ENCODE measurements at regions not wholly inside any gene's neighbourhood (a gene's known extent, or its start where the extent isn't known, plus 50 kb on each side); places are given as distances from the start of the nearest gene placed in this dataset.
"Not testable (repeated sequence)": the region's sequence is repeated elsewhere in the genome, so short reads cannot be mapped to it uniquely, and the experiment has no call there.

DNA sequence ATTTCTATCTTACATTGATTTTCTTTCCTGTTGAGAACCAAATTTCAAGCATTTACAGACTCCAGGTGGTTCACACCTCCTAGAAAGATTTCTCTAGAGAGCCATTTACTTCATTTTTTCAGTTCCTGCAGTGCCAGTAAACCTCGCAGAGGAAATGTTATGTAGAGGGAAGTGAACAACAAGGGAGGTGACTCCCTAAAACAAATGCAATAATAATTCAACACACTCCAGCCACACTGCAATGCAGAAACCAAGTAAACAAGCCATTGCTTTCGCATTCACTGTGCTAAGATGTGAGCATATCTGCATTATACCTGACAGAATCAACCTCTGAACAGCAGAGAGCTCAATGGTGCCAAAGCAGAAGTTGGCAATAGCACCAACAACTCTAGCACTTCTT is 215.1 kb downstream of the RBM26 start:
- DNase-seq, result no peak

DNA sequence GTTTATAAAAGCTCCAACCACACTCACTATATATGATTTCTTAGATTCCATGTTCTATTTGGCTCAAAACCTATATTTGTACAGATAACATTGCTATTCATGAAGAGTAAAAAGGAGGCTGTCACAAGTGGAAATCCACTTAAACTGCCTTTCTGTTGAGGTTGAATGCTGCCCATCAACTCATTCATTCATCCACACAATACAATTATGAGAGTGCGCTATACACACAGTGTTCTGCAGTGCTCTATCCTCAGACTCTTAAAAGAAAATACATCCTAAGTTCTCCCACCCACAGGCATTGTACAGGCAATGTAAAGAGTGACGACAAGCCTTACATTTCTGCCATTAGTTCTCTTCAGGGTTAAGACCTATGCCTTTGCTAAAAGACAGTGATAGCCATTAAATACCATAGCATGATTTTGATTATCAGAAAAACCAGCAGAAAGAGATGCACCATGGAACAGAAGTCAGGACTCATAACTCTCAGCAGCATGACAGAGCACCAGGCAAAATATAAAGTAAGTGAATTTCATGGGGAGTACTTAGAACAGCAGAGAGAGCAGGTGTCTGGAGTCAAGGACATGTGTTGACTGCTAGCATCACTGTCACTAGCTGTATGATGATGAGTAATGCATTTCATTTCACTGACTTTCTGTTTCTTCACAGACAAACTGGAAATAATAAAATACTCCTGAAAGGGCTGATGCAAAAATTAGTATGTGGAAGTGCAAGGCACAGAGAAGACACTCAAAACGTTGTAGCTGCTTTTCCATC is 218.0 kb downstream of the RBM26 start:
- DNase-seq, result no peak

DNA sequence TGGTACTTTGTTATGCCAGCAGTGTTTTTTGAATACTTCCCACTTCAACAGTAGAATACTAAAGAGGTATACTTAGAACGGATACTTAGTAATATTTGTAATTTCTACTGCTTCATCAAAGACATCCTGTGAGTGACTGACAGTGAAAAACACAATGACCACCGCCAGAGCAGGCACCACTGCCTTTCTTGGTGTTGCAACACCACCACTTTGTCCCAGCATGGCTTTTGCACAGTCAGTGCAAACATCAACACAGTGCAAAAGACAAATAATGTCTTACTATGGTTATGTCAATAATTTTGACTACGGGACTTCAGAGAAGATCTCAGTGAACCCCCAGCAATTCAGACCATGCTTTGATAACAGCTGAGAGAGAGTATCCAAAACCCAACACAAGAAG is 220.5 kb downstream of the RBM26 start:
- DNase-seq, result no peak

DNA sequence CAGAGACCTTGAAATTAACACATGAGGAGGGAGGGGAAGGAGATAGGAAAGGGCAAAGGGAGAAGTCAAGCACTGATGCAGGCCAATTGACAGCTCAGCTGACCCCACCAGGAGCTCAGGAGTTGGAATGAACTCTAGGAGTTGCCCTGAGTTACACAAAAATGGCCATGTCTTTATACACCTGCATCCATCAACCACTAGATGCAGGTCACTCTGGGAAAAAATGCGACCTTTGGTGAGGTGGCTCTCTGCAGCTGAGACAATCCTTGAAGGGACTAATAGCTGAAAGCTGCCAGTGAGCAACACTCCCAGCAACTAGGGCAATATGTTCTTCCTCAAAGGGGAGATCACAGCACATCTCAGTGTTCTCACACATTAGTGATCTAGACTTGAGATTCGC is 222.8 kb downstream of the RBM26 start:
- no peak for DNase-seq

DNA sequence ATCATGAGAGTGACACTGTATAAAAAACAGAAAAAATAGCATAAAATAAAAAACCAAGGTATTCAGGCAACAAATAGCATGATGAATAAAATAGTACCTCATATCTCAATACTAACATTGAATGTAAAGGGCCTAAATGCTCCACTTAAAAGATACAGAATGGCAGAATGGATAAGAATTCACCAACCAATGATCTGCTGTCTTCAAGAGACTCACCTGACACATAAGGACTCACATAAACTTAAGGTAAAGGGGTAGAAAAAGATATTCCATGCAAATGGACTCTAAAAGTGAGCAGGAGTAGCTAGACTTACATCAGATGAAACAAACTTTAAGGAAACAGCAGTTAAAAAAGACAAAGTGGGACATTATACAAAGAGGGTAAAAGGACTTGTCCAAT is 232.4 kb downstream of the RBM26 start:
- not testable (repeated sequence) for DNase-seq

DNA sequence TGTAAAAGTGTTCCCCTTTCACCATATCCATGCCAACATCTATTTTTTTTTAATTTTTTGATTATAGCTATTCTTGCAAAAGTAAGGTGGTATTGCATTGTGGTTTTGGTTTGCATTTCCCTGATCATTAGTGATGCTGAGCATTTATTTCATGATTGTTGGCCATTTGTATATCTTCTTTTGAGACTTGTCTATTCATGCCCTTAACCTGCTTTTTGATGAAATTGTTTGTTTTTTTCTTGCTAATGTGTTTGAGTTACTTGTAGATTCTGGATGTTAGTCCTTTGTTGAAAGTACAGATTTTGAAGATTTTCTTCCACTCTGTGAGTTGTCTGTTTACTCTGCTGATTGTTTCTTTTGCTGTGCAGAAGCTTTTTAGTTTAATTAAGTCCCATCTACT is 233.1 kb downstream of the RBM26 start:
- not testable (repeated sequence) for DNase-seq

DNA sequence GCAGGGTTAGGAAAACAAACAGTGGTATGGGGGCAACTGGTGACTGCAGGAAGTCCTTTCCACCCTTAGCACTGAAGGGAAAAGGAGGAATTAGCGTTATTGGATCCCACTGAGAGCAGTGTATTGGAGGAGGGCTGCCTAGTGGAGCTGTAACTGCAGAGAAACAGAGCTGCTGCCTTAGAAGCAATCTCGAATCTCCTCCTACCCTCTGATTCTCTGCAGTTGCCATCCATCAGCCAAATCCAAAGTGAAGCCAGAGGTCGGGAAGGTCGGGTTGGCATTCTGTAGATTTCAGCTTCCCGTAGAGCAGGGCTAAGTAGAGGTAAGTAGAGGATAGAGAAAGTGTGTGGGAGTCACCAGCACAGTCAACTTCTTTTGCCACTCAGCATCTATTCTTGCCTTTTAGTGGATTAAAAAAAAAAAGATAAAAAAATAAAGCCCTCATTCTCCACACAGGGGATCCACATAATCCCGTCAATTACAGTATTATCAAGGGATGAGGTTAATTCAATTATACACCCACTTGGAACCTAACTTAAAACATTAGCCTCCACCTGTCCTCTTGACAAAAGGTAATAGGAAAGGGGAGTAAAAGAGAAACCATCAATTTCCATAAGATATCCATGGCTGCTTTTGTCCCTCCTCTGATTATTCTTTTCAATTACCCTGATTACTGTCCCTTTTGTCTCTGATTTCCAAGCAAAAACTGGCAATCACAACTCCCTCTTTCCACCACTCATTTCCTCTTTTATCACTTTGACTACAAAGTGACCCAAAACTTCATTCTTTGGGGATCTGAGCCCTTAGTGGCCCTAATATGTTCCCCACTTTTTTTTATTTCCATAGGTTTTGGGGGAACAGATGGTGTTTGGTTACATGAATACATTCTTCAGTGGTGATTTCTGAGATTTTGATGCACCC is 234.7 kb downstream of the RBM26 start:
- DNase-seq, result no peak

DNA sequence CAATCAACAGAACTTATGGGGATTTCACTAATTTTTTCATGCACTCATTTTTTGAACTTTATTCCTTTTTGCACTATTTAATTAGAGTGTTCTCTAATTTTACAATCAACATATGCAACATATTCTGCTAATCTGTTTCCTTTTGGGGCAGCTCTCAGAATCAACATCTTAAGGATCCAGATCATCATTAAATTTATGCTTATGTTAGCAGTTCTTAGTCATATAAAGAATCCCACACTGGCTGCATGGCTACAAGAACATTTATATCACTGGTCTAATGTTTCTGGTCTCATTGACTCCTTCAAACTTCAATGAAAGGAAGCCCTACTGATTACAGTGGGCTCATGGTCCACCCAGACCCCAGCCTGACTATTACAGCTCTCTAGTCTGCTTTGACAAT is 245.2 kb downstream of the RBM26 start:
- DNase-seq, result no peak

DNA sequence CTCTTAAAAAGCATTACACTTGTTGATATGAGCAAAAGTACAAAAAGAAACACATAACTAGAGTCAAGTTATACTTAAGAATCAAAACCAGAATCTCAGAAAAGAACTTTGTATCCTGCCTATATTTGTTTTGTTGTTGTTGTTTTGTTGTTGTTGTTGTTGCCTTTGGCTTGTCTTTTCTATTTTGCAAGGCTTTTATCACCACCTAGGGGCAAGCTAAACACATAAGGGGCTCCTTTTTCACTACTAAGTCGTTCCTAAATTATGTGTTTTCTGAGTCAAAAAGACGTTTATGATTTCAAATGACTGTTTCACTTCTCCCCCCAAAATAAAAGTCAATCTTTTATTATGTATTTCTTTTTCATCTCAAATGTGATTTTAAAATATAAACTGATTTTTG is 250.2 kb downstream of the RBM26 start:
- no peak for DNase-seq

DNA sequence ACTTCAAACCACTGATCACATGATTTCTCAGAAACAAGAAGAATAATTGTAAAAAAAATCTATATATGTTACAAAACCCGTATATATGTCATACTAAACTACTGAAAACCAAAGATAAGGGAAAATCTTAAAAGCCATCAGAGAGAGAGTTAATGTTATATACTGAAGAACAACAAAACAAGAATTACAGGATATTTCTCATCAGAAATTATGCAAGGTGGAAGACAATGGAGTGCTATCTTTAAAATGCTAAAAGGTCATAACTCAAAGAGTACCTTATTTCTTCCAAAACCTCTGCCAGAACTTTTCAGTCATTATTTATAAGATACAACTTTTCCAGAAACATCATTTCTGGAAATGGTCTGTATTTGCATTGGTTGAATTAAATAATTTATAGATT is 256.8 kb downstream of the RBM26 start:
- no peak for DNase-seq

DNA sequence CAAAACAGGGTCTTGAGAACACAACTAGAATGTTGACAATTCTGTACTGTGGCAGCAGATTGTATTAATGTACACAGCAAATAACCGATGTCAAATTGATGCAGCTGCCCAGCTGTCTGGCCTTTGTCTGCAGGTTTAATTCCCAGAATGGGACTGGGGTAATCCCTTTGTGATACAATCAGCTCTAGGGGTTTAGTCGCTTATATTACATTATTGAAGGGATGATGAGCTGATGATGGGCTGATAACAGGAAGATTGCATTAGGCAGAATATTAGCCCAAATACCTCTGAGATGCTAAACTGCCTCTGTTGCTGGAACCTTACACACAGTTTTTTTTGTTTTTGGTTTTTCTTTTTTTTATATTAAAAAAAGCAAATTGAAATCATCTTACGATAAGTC is 265.0 kb downstream of the RBM26 start:
- DNase-seq, result no peak

DNA sequence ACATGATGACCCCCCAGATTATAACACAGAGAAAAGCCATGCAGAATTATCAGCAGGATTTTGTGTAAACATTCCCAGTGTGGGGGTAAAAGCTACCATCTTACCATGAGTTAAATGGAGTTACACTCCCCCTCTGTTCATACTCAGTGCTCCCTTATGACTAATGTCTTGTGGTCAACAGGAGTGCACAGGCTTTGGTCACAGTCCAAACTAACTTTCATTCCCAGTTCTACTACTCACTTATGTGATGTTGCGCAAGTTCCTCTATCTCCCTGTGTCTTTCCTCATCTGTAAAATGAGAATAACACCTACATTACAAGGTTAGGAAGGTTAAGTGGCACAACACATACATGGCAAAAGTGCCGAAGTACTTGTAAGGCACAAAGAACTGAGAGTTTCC is 277.9 kb downstream of the RBM26 start:
- DNase-seq, result no peak

DNA sequence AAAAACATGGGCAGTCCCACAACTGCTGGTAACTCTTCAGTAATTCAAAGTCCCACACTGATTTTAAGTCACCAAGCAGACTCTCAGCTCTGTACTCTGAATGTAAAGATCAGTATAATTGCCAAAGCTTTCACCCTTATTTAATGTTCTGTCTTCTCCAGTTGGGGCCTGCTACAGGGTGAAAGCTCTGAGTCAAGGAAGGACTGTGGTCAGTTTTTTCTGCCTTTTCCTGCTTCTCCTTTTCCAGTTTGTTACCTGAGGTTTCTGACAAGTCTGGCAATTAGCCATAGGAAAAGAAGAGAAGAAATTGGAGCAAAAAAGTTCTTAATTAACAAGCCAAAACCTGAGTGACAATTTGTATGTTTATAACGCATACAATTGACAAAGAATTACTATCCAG is 279.3 kb downstream of the RBM26 start:
- no peak for DNase-seq

DNA sequence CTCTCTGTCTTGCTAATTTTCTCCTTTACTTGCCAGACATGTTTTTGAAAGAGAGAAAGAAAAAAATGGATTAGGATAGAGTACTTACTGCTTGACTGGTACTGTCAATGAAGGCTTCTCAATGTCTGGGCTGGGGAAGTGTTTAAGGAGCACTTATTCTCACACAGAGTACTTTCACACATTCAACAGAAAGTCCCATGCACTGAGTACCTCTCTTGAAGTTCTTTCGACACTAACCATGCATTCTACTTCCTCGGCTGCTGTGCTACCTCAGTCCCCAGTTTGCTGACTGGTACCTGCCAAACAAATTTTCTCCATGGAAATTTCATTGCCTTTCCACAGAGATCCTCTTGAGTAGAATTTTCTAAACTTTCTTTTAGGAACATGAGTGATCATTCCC is 281.9 kb downstream of the RBM26 start:
- DNase-seq, result no peak

DNA sequence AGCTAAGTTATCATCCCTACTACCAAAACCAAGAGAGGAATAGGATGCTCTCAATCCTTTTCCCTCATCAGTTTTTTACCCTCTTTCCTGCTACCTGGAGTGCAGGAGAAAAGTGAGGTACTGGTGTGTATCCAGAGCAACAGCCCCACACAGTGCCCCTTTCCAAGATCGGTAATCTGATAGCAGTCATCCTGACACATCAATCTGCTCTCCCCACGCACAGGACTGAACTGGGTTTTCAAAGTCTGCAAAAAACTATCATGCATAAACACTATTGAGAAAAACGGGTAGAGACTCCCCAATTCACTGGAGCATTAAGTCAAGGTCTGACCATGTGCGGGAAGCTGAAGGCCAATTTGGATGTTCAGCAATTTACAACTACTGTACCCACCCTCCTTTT is 284.8 kb downstream of the RBM26 start:
- no peak for DNase-seq

DNA sequence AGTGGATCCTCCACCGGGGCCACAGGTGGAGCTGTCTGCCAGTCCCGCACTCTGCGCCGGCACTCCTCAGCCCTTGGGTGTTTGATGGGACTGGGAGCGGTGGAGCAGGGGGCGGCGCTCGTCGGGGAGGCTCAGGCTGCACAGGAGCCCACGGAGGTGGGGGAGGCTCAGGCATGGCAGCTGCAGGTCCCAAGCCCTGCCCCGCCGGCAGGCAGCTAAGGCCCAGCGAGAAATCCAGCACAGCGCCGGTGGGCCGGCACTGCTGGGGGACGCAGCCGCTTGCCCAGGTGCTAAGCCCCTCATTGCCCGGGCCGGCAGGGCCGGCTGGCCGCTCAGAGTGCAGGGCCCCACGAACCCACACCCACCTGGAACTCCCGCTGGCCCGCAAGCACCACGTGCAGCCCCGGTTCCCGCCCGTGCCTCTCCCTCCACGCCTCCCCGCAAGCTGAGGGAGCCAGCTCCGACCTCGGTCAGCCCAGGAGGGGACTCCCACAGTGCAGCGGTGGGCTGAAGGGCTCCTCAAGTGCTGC is 286.4 kb downstream of the RBM26 start:
- no peak for DNase-seq

DNA sequence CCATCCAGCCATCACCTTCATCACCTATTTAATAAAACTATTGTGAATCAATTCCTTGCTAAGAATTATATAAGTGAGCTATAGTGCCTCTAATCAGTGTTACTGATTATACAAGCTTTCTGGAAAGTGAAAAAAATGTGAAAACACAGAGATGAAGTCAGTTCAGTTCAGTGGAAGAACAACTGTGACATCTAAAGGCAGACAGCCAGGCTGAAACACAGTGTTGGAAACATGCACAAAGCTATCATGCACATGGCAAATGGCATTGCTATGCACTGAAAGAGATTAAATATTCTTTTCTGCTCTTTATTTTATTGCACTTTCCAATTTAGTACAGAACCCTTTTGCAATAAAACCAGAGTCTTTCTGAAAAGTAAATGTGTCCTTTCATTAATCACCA is 294.0 kb downstream of the RBM26 start:
- DNase-seq, result no peak

DNA sequence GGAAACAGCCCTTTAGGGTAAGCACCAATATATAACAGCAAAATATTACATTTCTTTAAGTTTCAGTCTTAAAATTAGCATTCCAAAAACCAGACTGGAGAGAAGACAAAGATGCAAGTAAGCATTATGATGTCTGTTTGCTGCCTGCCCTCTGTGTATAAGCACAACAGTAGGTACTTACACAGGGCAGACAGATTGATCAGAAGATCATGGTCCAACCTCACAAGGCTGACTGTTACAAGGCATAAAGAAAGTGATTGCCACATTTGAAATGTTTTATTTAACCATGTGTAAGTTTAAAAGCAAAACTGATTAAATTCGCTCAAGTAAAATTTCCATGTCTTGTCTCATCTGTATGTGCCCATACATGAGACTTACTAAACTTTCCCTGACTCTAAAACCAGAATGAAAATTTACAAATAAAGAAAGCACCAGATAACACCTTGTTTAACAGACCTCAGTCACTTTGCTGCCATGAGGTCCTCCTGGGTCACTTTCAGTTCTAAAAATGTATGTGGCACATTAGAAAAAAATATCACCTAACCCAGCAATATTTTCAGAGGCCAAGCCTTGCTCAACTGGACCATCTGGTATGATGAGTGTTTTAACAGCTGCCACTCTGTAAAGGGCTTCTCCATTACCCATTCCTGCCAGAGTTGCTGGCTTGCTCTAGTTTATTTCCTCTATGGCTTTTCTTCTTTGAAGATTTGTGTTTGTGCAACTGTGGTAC is 297.0 kb downstream of the RBM26 start:
- DNase-seq, result no peak

DNA sequence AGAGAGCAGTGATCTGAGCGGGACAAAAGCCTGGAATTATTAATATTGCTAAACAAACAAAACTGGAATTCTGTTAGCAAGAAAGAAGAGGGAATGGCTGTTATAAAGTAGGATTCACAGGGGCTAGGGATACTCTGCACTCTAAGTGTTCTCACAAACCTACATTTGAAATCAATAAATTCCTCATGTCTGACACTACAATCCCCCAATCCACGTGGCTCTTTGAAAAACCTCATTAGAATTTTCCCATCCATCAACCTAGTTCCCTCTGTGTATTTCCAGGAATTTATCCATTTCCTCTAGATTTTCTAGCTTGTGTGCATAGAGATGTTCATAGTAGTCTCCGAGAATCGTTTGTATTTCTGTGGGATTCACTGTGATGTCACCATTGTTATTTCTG is 307.5 kb downstream of the RBM26 start:
- DNase-seq, result no peak

DNA sequence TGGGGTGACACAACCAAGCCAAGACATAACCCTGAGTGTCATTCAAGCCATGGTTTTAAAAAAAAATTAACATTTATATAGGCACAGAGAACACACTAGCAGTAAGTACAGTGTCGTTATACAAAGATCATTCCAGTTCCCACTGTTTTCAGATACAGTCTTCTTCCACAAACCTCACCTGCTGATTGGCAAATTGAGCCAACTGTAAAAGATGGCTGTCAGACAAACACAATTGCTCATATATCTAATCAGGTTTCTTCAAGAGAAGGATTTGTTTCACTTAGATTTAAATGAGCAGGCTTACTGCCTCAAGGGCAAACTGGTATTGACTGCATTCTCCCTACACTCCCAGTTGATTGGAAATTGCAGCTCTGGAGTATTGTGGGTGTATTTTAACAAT is 308.9 kb downstream of the RBM26 start:
- no peak for DNase-seq

DNA sequence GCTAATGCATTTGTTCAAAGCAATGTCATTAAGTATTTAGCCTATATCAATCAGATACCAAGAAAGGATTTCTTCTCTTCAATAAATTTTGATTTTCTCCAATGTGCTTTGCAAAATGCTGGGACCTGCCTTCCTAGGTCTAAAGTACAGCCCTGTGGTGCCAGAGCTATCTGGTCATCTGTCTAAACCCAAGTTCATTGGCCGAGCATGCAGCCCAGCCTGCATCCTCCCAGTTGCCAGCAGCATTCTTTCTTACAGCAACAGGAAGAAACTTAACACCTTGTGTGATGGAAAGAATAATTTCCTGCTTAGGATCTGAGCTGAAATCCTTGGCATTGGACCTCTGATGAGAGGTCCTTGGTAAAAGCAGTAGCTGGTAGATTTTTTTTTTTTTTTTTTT is 310.0 kb downstream of the RBM26 start:
- DNase-seq, result no peak
